ENCODE measurements at regions not wholly inside any gene's neighbourhood (a gene's known extent, or its start where the extent isn't known, plus 50 kb on each side); places are given as distances from the start of the nearest gene placed in this dataset.

- Histone ChIP-seq H3K27me3 (ENCODE audit: insufficient read depth, low read depth, low read length) (no peaks in the 10 kb centered on the region), H3K4me3 (ENCODE audit: low read length) (no peak overlapping the region), H3K9ac (ENCODE audit: low read length) (no peak overlapping the region), H3F3A (ENCODE audit: insufficient read depth, low read length, poor library complexity, severe bottlenecking) (no peaks in the 10 kb centered on the region), H2AFZ (ENCODE audit: low read depth, low read length) (no peak overlapping the region), H3K79me2 (replicated peaks; ENCODE audit: insufficient read depth, low read length) (no peaks in the 10 kb centered on the region), H3K36me3 (ENCODE audit: insufficient read depth, low read length) (no peaks in the 10 kb centered on the region), H3K9me2 (ENCODE audit: insufficient read depth, low read length) (no peaks in the 10 kb centered on the region), H4K20me1 (ENCODE audit: insufficient read depth) (no peaks in the 10 kb centered on the region), H3K4me2 (ENCODE audit: low read length) (no peak overlapping the region), H3K9me3 (ENCODE audit: low read length) (no peaks in the 10 kb centered on the region), H3K27ac (ENCODE audit: low read length) (no peak overlapping the region)
- no peak for TF ChIP-seq RAD21 (conservative IDR thresholded peaks at IDR 0.05)
- TF ChIP-seq EP300 (conservative IDR thresholded peaks at IDR 0.05; ENCODE audit: poor library complexity, severe bottlenecking): no peak
- TF ChIP-seq EZH2 (IDR thresholded peaks at IDR 0.05; ENCODE audit: borderline replicate concordance, insufficient read depth, low read length, poor library complexity, severe bottlenecking): no peak
- TF ChIP-seq, protein P1, sequence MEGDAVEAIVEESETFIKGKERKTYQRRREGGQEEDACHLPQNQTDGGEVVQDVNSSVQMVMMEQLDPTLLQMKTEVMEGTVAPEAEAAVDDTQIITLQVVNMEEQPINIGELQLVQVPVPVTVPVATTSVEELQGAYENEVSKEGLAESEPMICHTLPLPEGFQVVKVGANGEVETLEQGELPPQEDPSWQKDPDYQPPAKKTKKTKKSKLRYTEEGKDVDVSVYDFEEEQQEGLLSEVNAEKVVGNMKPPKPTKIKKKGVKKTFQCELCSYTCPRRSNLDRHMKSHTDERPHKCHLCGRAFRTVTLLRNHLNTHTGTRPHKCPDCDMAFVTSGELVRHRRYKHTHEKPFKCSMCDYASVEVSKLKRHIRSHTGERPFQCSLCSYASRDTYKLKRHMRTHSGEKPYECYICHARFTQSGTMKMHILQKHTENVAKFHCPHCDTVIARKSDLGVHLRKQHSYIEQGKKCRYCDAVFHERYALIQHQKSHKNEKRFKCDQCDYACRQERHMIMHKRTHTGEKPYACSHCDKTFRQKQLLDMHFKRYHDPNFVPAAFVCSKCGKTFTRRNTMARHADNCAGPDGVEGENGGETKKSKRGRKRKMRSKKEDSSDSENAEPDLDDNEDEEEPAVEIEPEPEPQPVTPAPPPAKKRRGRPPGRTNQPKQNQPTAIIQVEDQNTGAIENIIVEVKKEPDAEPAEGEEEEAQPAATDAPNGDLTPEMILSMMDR (IDR thresholded peaks at IDR 0.05; ENCODE audit: poor library complexity, severe bottlenecking): no peak
- TF ChIP-seq SMC3 (conservative IDR thresholded peaks at IDR 0.05; ENCODE audit: poor library complexity): no peak
Observed at GRCh38 chr3:8328967-8329366, 172.7 kb upstream of the LMCD1 start.

- Histone ChIP-seq H3K4me2 (ENCODE audit: low read length) (no peak overlapping the region), H3F3A (ENCODE audit: insufficient read depth, low read length, poor library complexity, severe bottlenecking) (no peaks in the 10 kb centered on the region), H3K79me2 (replicated peaks; ENCODE audit: insufficient read depth, low read length) (no peaks in the 10 kb centered on the region), H3K36me3 (ENCODE audit: insufficient read depth, low read length) (no peaks in the 10 kb centered on the region), H3K27ac (ENCODE audit: low read length) (no peak overlapping the region), H3K4me3 (ENCODE audit: low read length) (no peak overlapping the region), H3K9me3 (ENCODE audit: low read length) (no peaks in the 10 kb centered on the region), H3K9me2 (ENCODE audit: insufficient read depth, low read length) (no peaks in the 10 kb centered on the region), H4K20me1 (ENCODE audit: insufficient read depth) (no peaks in the 10 kb centered on the region), H2AFZ (ENCODE audit: low read depth, low read length) (no peak overlapping the region), H3K27me3 (ENCODE audit: insufficient read depth, low read depth, low read length) (no peaks in the 10 kb centered on the region), H3K9ac (ENCODE audit: low read length) (no peak overlapping the region)
- TF ChIP-seq RAD21 (conservative IDR thresholded peaks at IDR 0.05): no peak
- TF ChIP-seq, protein P1 (IDR thresholded peaks at IDR 0.05; ENCODE audit: poor library complexity, severe bottlenecking): no peak
- no peak for TF ChIP-seq EP300 (conservative IDR thresholded peaks at IDR 0.05; ENCODE audit: poor library complexity, severe bottlenecking)
- no peak for TF ChIP-seq SMC3 (conservative IDR thresholded peaks at IDR 0.05; ENCODE audit: poor library complexity)
- no peak for TF ChIP-seq MXI1 (conservative IDR thresholded peaks at IDR 0.05; ENCODE audit: poor library complexity, severe bottlenecking)
- no peak for TF ChIP-seq TAF1 (IDR thresholded peaks at IDR 0.05; ENCODE audit: low read depth)
- no peak for TF ChIP-seq EZH2 (IDR thresholded peaks at IDR 0.05; ENCODE audit: borderline replicate concordance, insufficient read depth, low read length, poor library complexity, severe bottlenecking)
Observed at GRCh38 chr3:8329598-8329997, 172.0 kb upstream of the LMCD1 start.

DNA sequence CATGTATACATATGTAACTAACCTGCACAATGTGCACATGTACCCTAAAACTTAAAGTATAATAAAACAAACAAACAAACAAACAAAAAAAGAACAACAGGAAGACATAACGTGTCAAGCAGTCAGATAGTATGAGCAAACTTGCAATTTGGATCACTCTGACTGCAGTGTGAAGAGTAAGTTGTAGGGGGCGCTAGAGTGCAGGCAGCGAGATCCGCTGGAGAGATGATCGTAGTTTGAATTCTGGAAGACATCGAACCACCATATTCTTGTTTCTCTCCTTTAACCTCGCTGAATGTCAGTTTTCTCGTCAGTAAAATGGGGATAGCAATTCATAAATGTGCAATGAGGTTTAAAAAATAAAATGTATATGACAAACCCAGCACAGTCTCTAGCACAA is 165.2 kb upstream of the LMCD1 start:
- no peak overlapping the region for H3K4me3 ChIP-seq (ENCODE audit: low read length)
- H3K79me2 ChIP-seq (replicated peaks; ENCODE audit: insufficient read depth, low read length): no peaks in the 10 kb centered on the region
- TF ChIP-seq REST (IDR thresholded peaks at IDR 0.05; ENCODE audit: borderline replicate concordance) (no peak), MXI1 (conservative IDR thresholded peaks at IDR 0.05; ENCODE audit: poor library complexity, severe bottlenecking) (no peak), EP300 (conservative IDR thresholded peaks at IDR 0.05; ENCODE audit: poor library complexity, severe bottlenecking) (no peak), TAF1 (IDR thresholded peaks at IDR 0.05; ENCODE audit: low read depth) (no peak), SMC3 (conservative IDR thresholded peaks at IDR 0.05; ENCODE audit: poor library complexity) (no peak), RAD21 (conservative IDR thresholded peaks at IDR 0.05) (no peak), POLR2AphosphoS5 (IDR thresholded peaks at IDR 0.05) (no peak), EZH2 (IDR thresholded peaks at IDR 0.05; ENCODE audit: borderline replicate concordance, insufficient read depth, low read length, poor library complexity, severe bottlenecking) (no peak)
- TF ChIP-seq, protein P1 (IDR thresholded peaks at IDR 0.05; ENCODE audit: poor library complexity, severe bottlenecking): no peak
- H2AFZ ChIP-seq (ENCODE audit: low read depth, low read length): no peak overlapping the region
- H3K9me3 ChIP-seq (ENCODE audit: low read length): no peaks in the 10 kb centered on the region
- no peaks in the 10 kb centered on the region for H3K9me2 ChIP-seq (ENCODE audit: insufficient read depth, low read length)
- H3K9ac ChIP-seq (ENCODE audit: low read length): no peak overlapping the region
- H3K27ac ChIP-seq (ENCODE audit: low read length): no peak overlapping the region
- H3K4me2 ChIP-seq (ENCODE audit: low read length): no peak overlapping the region
- no peaks in the 10 kb centered on the region for H3F3A ChIP-seq (ENCODE audit: insufficient read depth, low read length, poor library complexity, severe bottlenecking)
- no peaks in the 10 kb centered on the region for H4K20me1 ChIP-seq (ENCODE audit: insufficient read depth)
- H3K27me3 ChIP-seq (ENCODE audit: insufficient read depth, low read depth, low read length): no peaks in the 10 kb centered on the region
- H3K36me3 ChIP-seq (ENCODE audit: insufficient read depth, low read length): no peaks in the 10 kb centered on the region
